IMR-90 (cell line): ENCODE measurements at regions not wholly inside any gene's neighbourhood (a gene's known extent, or its start where the extent isn't known, plus 50 kb on each side); places are given as distances from the start of the nearest gene placed in this dataset.

Experiments used
- CEBPB ChIP-seq: IDR thresholded peaks from 2 replicates; pipeline ENCODE4 v1.6.1; 2012; ENCODE audit warnings: low read depth, low read length, improper control_type of control experiment
- MXI1 ChIP-seq: IDR thresholded peaks from 2 replicates; pipeline ENCODE4 v1.6.1; 2012; ENCODE audit warnings: low read depth, mild to moderate bottlenecking, low read length, moderate library complexity, borderline replicate concordance
- RFX5 ChIP-seq: IDR thresholded peaks from 2 replicates; pipeline ENCODE4 v1.8.0; 2012; ENCODE audit warnings: low read depth, mild to moderate bottlenecking, low read length, moderate library complexity
- SMC3 ChIP-seq: fragments of 150-350 bp; IDR thresholded peaks from 2 replicates; pipeline ENCODE4 v1.6.1; 2016; ENCODE audit warnings: low read depth, mild to moderate bottlenecking, antibody characterized with exemption, low read length, moderate library complexity
- TF ChIP-seq, protein P1 (sequence below): conservative IDR thresholded peaks from 2 replicates; pipeline ENCODE4 v1.5.1; 2012; ENCODE audit warnings: mild to moderate bottlenecking, low read depth, low read length, improper control_type of control experiment

DNA sequence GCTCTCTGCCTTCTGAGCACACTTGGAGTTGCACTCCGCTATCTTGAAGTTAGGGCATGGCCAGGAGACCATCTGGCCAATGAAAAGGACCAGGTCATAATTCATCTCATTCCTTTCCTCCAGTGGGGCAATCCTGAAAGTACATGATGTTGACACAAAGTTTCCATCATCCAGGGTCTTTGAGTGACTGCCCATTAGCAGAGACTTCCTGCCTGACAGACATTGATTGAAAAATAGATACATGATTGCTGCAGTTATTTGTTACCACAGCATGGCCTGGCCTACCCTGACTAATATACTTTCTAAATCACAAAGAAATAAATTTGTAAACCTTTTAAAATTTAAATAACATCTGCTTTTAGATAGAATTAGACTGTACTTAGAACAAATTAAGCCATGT, 50.0 kb upstream of the SCG2 start:
- no peak for TF ChIP-seq CEBPB
- TF ChIP-seq, protein P1, sequence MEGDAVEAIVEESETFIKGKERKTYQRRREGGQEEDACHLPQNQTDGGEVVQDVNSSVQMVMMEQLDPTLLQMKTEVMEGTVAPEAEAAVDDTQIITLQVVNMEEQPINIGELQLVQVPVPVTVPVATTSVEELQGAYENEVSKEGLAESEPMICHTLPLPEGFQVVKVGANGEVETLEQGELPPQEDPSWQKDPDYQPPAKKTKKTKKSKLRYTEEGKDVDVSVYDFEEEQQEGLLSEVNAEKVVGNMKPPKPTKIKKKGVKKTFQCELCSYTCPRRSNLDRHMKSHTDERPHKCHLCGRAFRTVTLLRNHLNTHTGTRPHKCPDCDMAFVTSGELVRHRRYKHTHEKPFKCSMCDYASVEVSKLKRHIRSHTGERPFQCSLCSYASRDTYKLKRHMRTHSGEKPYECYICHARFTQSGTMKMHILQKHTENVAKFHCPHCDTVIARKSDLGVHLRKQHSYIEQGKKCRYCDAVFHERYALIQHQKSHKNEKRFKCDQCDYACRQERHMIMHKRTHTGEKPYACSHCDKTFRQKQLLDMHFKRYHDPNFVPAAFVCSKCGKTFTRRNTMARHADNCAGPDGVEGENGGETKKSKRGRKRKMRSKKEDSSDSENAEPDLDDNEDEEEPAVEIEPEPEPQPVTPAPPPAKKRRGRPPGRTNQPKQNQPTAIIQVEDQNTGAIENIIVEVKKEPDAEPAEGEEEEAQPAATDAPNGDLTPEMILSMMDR, result no peak
- TF ChIP-seq SMC3, result no peak
- no peak for TF ChIP-seq RFX5
- TF ChIP-seq MXI1, result no peak
